Activated T-cell treated with anti-CD3 and anti-CD28 coated beads for 1 hour (primary cell): ENCODE measurements at regions not wholly inside any gene's neighbourhood (a gene's known extent, or its start where the extent isn't known, plus 50 kb on each side); places are given as distances from the start of the nearest gene placed in this dataset.

Experiments used
- DNase-seq: peaks from one replicate; pipeline ENCODE4 v3.0.0-alpha.2; 2020; ENCODE audit warnings: low read depth

GRCh38 chr3:67790043-67790442 lies 135.6 kb upstream of the SUCLG2 start:
- DNase-seq, result peak; percentile 49

- no peak for DNase-seq
Observed at GRCh38 chr3:67788396-67788795, 134.0 kb upstream of the SUCLG2 start.

GRCh38 chr3:67783281-67784250 lies 129.2 kb upstream of the SUCLG2 start:
- no peak for DNase-seq

- DNase-seq, result no peak
Observed at GRCh38 chr3:67781871-67782270, 127.5 kb upstream of the SUCLG2 start.

- DNase-seq, result no peak
Observed at GRCh38 chr3:67781218-67781617, 126.8 kb upstream of the SUCLG2 start.

DNA sequence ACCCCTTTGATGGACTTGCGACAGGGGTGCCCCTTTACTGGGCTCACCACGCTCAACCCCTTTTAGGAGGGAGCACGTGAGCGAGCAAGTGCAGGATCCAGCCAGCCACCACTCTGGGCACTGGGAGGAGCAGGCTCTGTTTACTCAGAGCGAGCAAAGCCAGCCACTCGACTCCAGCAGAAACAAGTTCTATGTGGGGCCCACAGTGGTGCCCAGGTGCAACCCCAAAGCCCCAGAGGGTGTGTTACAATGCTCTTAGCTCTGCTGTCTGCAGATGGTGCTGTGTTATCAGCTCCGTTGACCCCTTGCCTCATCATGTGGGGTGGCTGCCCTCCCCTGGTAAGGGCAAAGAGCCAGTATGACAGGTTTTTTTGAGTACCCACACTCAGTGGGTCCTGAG lies 120.3 kb upstream of the SUCLG2 start:
- no peak for DNase-seq

- DNase-seq, result no peak
Observed at GRCh38 chr3:67765575-67765974, 111.2 kb upstream of the SUCLG2 start.

DNA sequence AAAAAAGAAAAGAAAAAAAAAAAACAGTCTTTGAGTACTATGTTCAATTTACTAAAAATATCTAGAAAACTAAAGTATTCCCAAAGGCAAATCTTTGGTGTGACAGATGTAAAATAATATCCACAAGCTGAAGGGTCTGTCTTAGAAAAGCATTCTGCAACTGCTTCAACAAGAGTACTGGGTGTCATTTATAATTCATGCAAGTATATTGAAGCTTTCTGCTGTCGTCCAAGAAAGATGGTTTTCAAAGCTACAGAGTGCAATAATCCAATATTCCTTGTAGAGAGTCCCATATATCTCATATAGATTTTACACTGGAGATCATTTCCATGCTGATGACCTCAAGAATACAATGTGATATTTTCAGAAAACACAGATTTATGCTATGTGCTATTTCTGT lies 90.9 kb upstream of the SUCLG2 start:
- DNase-seq, result no peak

DNA sequence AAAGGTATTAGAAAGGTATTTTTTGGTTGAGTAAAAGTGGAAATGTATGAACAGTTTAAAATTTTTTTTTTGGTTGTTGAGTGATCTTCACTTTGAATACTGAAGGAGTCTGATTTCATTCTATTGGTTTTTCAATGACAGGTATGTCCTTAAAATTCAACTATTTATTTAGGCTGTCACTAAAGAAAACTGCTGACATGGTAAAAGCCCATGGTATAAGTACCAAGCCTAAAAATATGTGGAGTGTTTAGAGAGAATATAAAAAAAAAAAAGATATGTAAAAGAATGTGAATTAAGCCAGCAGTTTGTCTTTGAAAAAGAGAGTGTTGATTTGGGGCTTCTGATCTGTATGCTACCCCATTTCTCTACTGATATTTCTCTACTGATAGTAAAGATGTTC lies 90.3 kb upstream of the SUCLG2 start:
- no peak for DNase-seq

GRCh38 chr3:67739851-67740250 lies 85.4 kb upstream of the SUCLG2 start:
- no peak for DNase-seq

DNA sequence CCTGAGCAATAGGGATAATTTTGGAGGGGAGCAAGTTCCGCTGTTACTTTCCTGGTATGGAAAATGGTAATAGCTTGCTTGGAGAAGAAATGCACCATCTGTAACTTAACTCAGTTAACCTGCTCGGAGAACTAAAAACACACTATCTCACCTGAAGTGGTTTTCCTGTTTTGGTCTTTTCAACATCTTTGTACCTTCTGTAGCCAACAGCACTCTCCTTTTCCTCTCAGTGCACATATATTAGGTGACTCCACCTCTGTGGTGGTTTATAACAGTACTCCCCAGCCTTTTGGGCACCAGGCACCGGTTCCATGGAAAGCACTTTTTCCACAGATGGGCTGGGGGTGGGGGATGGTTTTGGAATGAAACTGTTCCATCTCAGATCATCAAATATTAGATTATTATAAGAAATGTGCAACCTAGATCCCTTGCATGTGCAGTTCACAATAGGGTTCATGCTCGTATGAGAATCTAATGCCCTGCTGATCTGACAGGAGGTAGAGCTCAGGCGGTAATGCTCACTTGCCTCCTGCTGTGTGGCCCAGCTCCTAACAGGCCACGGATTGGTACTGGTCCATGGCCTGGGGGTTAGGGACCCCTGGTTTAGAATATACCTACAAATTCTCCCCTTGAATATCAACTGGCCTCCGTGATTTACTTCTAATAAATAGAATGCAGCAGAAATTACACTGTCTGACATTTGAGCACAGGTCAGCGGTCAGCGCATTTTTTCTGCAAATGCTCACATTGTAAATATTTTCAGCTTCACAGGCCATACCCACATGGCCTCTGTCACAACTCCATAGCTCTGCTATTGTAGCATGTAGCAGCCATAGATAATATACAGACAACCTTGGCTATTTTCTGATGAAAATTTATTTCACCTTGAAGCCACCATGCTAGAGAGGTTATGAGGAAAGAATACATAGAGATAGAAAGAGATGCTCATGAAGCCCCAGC lies 83.8 kb upstream of the SUCLG2 start:
- no peak for DNase-seq

- DNase-seq, result no peak
Observed at GRCh38 chr3:67737140-67737539, 82.7 kb upstream of the SUCLG2 start.

- DNase-seq, result no peak
Observed at GRCh38 chr3:67733269-67733950, 79.0 kb upstream of the SUCLG2 start.

DNA sequence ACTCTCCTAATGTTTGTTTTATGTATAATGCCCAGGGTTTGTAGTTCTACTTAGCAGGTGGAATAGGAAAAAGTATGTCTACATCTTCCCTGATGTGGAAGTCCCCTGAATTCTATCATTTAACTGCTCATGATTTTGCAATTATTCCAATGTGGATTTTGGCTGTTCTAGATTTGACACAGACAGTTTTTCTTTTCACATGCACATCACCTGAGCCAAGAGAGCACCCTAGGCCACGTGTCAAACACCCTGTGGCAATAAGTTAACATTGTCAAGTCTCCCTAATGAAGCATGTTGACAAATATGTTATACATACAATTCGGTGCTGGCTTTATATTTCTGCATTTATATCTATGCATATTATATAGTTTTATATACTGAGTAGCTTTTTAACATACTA lies 70.0 kb upstream of the SUCLG2 start:
- DNase-seq, result no peak

- no peak for DNase-seq
Observed at GRCh38 chr3:67723863-67724262, 69.5 kb upstream of the SUCLG2 start.

DNA sequence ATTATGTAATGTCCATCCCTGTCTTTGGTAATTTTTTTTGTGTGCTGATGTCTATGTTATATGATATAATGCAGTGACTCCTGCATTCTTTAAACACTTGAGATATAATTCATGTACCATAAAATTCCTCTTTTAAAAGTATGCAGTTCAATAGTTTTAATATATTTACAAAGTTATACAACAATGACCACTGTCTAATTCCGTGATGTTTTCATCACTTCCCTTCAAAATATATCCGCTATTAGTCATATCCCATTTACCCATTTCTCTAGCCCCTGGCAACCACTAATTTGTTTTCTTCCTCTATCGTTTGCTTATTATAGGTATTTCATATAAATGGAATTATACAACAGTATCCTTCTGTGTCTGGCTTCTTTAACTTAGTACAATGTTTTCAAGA lies 64.9 kb upstream of the SUCLG2 start:
- no peak for DNase-seq

DNA sequence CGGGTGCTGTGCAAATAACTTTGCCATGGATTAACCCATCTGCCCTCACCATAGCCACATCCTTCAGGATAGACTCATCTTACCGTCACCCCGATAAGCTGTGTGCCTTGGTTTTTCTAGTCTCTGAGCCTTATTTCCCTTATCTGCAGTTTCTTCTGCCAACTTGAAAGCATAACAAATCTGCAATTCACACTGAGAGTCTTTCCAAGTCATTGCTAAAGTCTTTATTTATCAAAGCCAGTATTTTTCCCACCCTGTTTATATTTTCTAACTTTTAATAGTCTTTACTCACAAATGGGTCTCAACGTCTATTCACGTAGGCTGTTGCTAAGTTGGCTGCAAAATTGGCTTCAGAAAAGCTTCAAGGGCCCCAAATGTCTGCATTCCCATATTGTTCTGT lies 61.6 kb upstream of the SUCLG2 start:
- DNase-seq, result no peak

DNA sequence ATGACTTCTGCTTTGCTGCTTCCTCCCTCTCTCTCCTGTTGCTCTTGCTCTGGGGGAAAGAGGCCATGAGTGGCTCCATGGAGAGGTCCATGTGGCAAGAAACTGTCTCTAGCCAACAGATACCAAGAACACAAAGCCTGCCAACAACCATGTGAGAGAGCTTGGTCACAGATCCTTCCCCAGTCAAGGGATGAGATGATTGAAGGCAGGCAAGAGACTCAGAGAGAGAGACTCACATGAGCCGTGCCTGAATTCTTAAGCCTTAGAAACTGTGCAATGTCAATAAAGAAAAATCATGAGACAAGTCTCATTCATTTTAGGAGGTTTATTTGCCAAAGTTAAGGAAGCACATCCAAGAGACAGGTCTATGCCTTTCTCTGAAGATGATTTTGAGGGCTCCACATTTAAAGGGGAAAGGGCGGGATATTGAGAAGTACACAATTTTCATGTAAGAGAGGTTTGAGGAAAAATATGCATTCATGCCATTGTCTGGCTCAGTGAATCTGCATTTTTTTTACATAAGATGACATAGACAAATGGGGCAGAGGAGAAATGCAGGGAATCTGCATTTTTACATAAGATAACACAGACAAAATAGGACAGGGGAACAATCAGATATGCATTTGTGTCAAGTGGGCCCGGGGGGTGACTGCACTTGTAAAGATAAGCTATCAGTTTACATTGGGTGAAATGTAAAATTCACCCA lies 59.5 kb upstream of the SUCLG2 start:
- DNase-seq, result no peak

DNA sequence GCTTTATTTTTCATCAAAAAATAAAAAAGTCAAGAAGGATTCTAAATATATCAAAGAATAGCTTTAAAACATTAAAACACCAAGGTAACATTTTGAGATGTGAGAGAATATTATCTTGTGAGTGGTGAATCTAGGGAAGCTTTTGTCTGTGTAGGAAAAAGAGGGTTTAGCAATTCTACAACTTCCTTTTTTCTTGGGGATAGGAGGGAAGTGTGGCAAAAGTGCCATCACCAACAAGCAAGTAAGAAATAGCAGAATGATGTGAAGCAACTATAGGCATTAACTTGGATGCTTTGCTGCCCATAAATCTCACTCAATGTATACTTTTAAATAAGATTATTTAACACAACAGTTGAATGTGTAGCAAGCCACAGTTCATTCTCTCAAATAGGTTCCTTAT lies 57.8 kb upstream of the SUCLG2 start:
- no peak for DNase-seq

DNA sequence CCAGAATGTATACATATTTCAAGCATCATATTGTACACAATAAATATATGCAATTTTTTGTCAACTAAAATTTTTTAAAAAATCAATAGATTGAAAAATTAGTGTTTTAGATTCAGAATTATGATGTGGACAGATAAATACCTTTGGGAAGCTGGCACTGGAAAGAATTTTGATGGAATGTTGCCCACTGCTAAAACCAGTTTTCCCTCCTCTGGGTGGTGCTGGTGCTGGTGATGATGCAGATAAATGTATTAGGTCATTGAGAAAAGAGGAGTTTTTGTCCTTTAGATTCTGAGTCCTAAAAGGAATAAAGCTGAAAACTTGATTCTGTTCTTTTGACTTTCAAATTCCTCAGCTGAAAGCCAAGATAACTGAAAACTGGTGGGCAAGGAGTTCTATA lies 56.0 kb upstream of the SUCLG2 start:
- DNase-seq, result no peak

GRCh38 chr3:67706934-67707333 lies 52.5 kb upstream of the SUCLG2 start:
- no peak for DNase-seq

DNA sequence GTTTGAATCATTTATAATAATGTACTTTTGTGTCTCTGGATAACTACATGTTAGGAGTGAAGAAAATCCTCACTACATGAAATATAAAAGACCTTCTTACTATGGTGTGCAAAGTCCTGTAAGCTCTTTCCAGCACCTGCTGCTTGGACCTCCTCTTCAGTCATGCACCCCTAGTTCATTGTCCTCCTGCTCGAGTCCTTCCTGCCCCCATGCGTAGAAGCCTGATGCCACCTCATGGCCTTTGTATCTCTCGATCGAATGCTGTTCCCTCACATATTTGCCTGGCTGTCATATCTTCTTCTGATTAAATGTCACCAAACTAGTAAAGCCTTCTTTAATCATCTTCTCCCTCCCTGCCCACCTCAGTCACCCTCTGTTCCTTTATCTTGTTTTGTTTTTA lies 49.9 kb upstream of the SUCLG2 start:
- DNase-seq, result no peak
